ENCODE measurements at regions not wholly inside any gene's neighbourhood (a gene's known extent, or its start where the extent isn't known, plus 50 kb on each side); places are given as distances from the start of the nearest gene placed in this dataset.
A peak's percentile ranks its signal among the peaks of the same experiment; 100 is the strongest.

DNA sequence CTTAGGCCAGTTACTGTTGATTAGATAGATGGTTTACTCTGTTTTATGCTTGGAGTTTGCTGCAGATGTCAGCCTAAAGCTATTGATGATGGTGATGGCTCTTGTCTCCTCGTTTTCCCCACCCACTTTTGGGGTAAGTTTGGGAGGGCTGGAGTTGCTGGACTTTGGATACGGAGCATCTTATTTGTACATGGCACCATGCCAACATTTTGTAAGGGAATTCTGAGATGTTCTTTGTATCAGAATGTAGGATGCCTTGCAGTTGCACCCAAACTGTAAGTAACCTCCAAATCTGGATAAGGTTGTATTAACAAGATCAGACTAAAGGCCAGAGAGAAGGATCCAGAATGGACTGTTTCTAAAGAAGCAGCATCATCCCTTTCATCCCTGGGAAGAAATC lies 551.9 kb upstream of the ZFHX3 start:
- Histone ChIP-seq H3K4me3 (no peak overlapping the region), H3K27me3 (no peaks in the 10 kb centered on the region), H3K36me3 (no peaks in the 10 kb centered on the region), H3K27ac (no peak overlapping the region), H3K4me1 (no peaks in the 10 kb centered on the region), H3K9me3 (no peaks in the 10 kb centered on the region)
- TF ChIP-seq, protein P1, sequence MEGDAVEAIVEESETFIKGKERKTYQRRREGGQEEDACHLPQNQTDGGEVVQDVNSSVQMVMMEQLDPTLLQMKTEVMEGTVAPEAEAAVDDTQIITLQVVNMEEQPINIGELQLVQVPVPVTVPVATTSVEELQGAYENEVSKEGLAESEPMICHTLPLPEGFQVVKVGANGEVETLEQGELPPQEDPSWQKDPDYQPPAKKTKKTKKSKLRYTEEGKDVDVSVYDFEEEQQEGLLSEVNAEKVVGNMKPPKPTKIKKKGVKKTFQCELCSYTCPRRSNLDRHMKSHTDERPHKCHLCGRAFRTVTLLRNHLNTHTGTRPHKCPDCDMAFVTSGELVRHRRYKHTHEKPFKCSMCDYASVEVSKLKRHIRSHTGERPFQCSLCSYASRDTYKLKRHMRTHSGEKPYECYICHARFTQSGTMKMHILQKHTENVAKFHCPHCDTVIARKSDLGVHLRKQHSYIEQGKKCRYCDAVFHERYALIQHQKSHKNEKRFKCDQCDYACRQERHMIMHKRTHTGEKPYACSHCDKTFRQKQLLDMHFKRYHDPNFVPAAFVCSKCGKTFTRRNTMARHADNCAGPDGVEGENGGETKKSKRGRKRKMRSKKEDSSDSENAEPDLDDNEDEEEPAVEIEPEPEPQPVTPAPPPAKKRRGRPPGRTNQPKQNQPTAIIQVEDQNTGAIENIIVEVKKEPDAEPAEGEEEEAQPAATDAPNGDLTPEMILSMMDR (IDR thresholded peaks at IDR 0.05) = no peak
- TF ChIP-seq POLR2A (IDR thresholded peaks at IDR 0.05) = no peak
- no peak for TF ChIP-seq POLR2AphosphoS5 (IDR thresholded peaks at IDR 0.05)
- no peak for TF ChIP-seq EP300 (IDR thresholded peaks at IDR 0.05)
- no peak for DNase-seq
- WGBS, 2 donors = 59 to 64% methylated on average over 2 of the region's 2 CpGs
- no peak for ATAC-seq (ENCODE audit: low FRiP score in 2 of 2)

DNA sequence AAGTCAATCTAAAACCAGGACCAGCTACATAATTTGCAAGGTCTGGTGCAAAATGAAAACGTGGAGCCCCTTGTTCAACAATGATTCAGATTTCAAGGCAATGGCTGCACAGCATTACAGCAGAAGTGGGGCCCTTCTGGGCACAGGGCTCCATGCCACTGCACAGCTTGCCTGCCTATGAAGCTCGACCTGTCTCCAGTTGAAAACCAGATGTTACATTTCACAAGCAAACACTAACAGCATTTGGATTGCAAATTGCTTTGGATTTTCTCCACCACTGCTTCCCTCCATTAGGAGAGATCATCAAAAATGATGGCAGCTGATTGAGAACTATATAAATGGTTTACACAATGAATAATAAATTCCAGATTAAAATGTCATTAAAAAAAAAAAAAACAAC lies 551.4 kb upstream of the ZFHX3 start:
- no peaks in the 10 kb centered on the region for H3K36me3 ChIP-seq
- H3K27ac ChIP-seq = no peak overlapping the region
- no peak for DNase-seq
- no peak for ATAC-seq (ENCODE audit: low FRiP score in 2 of 2)
- no peaks in the 10 kb centered on the region for H3K4me1 ChIP-seq
- no peaks in the 10 kb centered on the region for H3K27me3 ChIP-seq
- H3K9me3 ChIP-seq = no peaks in the 10 kb centered on the region
- TF ChIP-seq POLR2AphosphoS5 (IDR thresholded peaks at IDR 0.05) (no peak), POLR2A (IDR thresholded peaks at IDR 0.05) (no peak), EP300 (IDR thresholded peaks at IDR 0.05) (no peak)
- TF ChIP-seq, protein P1 (IDR thresholded peaks at IDR 0.05) = no peak
- 36 to 41% methylated on average over 2 of the region's 2 CpGs for WGBS, 2 donors
- H3K4me3 ChIP-seq = no peak overlapping the region

DNA sequence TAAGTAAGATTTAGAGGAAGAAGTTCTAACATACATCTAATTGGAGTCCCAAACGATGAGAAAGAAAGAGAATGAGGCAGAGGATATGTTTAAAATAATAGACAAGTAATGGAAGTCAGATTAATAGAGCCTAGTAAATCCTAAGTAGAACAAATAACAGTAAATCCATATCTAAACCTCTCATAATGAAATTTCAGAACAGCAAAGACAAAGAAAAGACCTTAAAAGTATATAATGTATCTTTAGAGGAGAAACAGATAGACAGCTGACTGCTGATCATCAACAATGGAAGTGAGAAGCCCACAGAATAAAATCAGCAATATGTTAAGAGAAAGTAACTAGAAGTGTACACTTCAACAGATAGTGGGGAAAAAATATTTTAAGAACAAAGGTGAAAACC lies 536.2 kb upstream of the ZFHX3 start:
- H3K9me3 ChIP-seq = no peaks in the 10 kb centered on the region
- WGBS, 2 donors = 79 to 83% methylated on average over 1 of the region's 1 CpG
- no peaks in the 10 kb centered on the region for H3K27me3 ChIP-seq
- no peak overlapping the region for H3K4me3 ChIP-seq
- no peak overlapping the region for H3K27ac ChIP-seq
- no peaks in the 10 kb centered on the region for H3K36me3 ChIP-seq
- TF ChIP-seq POLR2AphosphoS5 (IDR thresholded peaks at IDR 0.05) = no peak
- TF ChIP-seq EP300 (IDR thresholded peaks at IDR 0.05) = no peak
- ATAC-seq (ENCODE audit: low FRiP score in 2 of 2) = no peak
- no peak for DNase-seq
- H3K4me1 ChIP-seq = no peaks in the 10 kb centered on the region

DNA sequence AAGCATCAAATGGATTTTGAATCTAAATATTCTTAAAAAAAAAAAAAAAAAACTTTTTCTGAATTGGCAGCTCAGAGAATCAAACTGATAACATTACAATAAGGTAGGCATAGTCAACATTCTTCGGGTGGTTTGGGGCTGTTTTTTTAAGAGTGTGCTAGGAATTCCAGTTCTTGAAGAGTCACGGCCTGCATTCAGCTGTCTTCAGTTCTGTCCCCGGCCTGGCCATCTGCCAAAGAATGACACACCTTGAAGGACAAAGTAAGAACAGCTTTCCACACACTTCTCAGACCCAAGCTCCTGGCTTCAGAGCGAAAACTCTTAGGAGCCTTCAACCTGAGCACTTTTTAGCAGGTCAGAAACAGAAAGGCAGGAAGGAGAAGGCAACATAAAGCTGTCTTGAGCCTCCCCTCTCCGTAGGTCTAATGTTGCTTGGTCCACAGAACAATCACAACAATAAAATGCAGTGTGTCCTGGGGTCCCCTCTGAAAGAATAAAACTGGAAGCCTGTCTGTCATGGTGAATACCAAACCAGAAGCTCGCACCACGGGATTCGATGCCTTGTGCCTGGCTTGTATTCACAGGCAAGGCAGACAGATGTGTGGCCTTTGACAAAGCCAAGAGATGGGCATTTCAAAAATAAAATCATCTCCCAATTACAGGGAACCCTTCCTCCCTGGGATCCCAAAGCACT lies 524.4 kb upstream of the ZFHX3 start:
- peak in 1 of 2 donors; percentile 68 for DNase-seq
- Histone ChIP-seq H3K4me3 (no peak overlapping the region), H3K27ac (no peak overlapping the region), H3K4me1 (peaks cover 0 to 3% (median 0%) of the 10 kb centered on the region in 4 donors), H3K36me3 (no peaks in the 10 kb centered on the region), H3K27me3 (no peaks in the 10 kb centered on the region), H3K9me3 (no peaks in the 10 kb centered on the region)
- 62 to 63% methylated on average over 8 of the region's 8 CpGs for WGBS, 2 donors
- ATAC-seq (ENCODE audit: low FRiP score in 2 of 2) = no peak
- TF ChIP-seq POLR2AphosphoS5 (IDR thresholded peaks at IDR 0.05) (no peak), EP300 (IDR thresholded peaks at IDR 0.05) (no peak), POLR2A (IDR thresholded peaks at IDR 0.05) (no peak)
- TF ChIP-seq, protein P1 (IDR thresholded peaks at IDR 0.05) = no peak

DNA sequence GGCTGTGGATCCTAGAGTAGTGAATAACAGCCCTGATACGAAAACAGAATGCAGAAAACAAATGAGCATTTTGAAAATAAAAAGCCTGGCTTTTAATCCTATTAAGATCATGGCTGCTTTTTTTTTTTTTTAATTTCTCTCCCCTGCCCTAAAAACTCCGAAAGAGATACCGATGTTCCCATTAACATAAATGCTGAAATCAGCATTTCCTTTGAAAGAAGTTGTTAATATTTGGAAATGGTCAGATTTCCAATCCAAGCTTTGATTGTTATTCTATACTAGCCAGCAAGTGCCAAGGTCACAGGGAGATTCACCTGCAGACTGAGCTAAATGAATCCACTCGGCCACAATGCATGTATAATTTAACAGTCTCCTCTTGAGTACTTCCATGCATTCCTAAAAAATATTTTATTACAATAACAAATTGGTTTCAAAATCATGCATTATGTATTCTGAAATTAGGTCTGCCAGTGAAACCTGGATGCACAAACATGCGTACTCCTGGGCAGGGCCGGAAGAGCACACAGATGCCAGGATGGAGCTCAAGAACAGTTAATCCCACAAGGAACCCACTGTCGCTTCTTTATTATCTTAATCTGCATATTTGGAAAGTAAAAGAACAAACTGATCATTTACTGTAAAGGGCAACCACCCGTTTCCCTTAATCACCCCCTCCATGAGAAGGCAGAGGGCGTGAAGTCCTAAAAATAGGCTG lies 521.5 kb upstream of the ZFHX3 start:
- no peak overlapping the region for H3K4me3 ChIP-seq
- no peak for ATAC-seq (ENCODE audit: low FRiP score in 2 of 2)
- no peaks in the 10 kb centered on the region for H3K27me3 ChIP-seq
- no peak for DNase-seq
- no peak for TF ChIP-seq POLR2A (IDR thresholded peaks at IDR 0.05)
- TF ChIP-seq, protein P1 (IDR thresholded peaks at IDR 0.05) = no peak
- no peak for TF ChIP-seq POLR2AphosphoS5 (IDR thresholded peaks at IDR 0.05)
- TF ChIP-seq EP300 (IDR thresholded peaks at IDR 0.05) = no peak
- no peaks in the 10 kb centered on the region for H3K9me3 ChIP-seq
- H3K4me1 ChIP-seq = peaks cover 0 to 3% (median 0%) of the 10 kb centered on the region in 4 donors
- WGBS, 2 donors = 78 to 81% methylated on average over 9 of the region's 9 CpGs
- no peaks in the 10 kb centered on the region for H3K36me3 ChIP-seq
- no peak overlapping the region for H3K27ac ChIP-seq

Measured in upper lobe of left lung (tissue), 6 donors.